22Rv1 (cell line): ENCODE measurements at regions not wholly inside any gene's neighbourhood (a gene's known extent, or its start where the extent isn't known, plus 50 kb on each side); places are given as distances from the start of the nearest gene placed in this dataset.

Source experiments
- CTCF ChIP-seq: fragments of 450-650 bp; IDR thresholded peaks from 2 replicates; pipeline ENCODE4 v1.5.1; 2017; ENCODE audit warnings: mild to moderate bottlenecking
- ZFX ChIP-seq: fragments of 450-650 bp; IDR thresholded peaks from 2 replicates; pipeline ENCODE4 v1.6.1; 2017; ENCODE audit warnings: antibody characterized with exemption, borderline replicate concordance

DNA sequence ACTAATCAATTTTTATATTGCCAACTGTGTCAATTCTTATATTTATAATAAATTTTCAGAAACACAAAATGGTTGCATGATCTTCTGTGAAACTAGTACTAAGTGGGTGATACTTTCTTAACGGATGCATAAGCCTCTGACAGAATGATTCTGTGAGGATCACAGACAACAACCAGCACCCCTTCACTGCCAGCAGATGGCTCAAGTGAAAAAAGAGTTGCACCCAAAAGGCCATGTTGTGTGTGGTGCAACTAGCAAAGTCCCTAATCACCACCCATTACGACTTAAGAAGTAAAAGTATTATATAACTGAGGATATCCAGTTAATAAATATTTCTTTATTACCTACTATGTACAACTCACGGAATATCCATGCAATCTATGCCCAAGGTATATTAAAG lies 334.0 kb downstream of the PCDH19 start:
- TF ChIP-seq CTCF (no peak), ZFX (no peak)
